ENCODE measurements at regions not wholly inside any gene's neighbourhood (a gene's known extent, or its start where the extent isn't known, plus 50 kb on each side); places are given as distances from the start of the nearest gene placed in this dataset.

DNA sequence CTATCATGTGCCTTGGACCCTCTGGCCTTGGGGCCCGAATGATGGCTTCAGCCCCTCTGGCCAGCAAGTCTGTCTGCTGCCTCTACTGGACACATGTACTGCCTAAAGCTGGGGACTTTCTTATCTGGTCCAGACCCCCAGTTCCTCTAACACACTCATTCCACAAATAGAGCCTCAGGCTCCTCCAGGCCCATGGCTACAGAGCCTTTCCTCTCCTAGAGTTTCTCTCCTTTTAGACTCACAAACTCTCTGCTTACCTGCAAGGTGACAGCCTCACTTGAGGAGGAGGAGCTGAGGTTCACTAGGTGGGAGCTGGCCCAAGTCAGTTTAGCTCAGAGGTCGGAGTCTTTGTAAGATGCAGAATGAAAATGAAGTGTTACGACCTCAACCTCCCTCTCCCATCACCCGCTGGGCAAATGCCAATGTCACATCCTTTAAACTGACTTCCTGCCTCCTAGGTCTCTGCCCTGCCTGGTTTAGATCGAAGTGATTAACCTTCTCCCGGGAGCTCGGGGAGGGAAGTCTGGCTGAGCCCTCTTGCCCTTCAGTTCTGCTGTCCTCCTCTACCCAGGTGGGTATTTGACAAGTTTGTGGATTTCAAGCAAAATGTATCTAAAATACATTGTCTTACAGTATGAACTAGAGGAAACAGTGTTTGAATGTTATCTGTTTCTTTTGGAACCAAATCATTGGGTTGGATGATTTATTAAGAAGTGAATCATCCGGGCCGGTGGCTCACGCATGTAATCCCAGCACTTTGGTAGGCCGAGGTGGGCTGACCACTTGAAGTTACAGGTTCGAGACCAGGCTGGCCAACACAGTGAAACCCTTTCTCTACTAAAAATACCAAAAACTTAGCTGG, 71.9 kb upstream of the TNS3 start:
- Histone ChIP-seq H3K27ac (no peak overlapping the region), H3K36me3 (no peaks in the 10 kb centered on the region), H3K4me1 (ENCODE audit: insufficient read depth) (peaks cover 3% of the 10 kb centered on the region), H3K27me3 (no peaks in the 10 kb centered on the region), H3K4me3 (no peak overlapping the region), H3K9me3 (no peaks in the 10 kb centered on the region)
- 62 to 69% (median 68%) methylated on average over 12 of the region's 12 CpGs for WGBS, 3 donors
- DNase-seq = no peak
- no peak for TF ChIP-seq EP300 (IDR thresholded peaks at IDR 0.05)
- TF ChIP-seq, protein P1, sequence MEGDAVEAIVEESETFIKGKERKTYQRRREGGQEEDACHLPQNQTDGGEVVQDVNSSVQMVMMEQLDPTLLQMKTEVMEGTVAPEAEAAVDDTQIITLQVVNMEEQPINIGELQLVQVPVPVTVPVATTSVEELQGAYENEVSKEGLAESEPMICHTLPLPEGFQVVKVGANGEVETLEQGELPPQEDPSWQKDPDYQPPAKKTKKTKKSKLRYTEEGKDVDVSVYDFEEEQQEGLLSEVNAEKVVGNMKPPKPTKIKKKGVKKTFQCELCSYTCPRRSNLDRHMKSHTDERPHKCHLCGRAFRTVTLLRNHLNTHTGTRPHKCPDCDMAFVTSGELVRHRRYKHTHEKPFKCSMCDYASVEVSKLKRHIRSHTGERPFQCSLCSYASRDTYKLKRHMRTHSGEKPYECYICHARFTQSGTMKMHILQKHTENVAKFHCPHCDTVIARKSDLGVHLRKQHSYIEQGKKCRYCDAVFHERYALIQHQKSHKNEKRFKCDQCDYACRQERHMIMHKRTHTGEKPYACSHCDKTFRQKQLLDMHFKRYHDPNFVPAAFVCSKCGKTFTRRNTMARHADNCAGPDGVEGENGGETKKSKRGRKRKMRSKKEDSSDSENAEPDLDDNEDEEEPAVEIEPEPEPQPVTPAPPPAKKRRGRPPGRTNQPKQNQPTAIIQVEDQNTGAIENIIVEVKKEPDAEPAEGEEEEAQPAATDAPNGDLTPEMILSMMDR (IDR thresholded peaks at IDR 0.05) = no peak
- no peak for TF ChIP-seq POLR2A (IDR thresholded peaks at IDR 0.05)
- intact Hi-C loops (cut with DNase I) = no loop called here

DNA sequence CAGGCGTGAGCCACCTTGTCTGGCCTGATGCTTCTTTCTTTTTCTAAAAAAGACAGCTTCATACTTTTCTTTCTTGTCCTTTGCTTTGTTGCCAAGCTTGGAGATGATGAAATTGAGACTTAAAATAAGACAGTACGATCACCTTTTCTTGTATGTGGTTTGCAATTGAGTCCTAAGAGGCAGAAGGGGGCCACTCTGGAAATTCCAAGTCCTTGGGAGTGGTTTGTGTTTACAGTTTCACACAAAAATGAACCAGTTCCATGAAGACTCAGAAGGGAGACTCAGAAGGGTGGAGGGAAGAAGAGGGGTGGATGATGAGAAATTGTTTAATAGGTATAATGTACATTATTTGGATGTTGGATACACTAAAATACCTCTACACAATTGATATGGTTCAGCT, 70.7 kb upstream of the TNS3 start:
- 83 to 97% (median 92%) methylated on average over 2 of the region's 2 CpGs for WGBS, 3 donors
- intact Hi-C loops (cut with DNase I) = no loop called here
- TF ChIP-seq, protein P1 (IDR thresholded peaks at IDR 0.05) = no peak
- TF ChIP-seq POLR2A (IDR thresholded peaks at IDR 0.05) = no peak
- TF ChIP-seq EP300 (IDR thresholded peaks at IDR 0.05) = no peak
- Histone ChIP-seq H3K27ac (no peak overlapping the region), H3K36me3 (no peaks in the 10 kb centered on the region), H3K4me3 (no peak overlapping the region), H3K27me3 (no peaks in the 10 kb centered on the region), H3K4me1 (ENCODE audit: insufficient read depth) (peaks cover 3% of the 10 kb centered on the region), H3K9me3 (no peaks in the 10 kb centered on the region)
- DNase-seq = no peak

DNA sequence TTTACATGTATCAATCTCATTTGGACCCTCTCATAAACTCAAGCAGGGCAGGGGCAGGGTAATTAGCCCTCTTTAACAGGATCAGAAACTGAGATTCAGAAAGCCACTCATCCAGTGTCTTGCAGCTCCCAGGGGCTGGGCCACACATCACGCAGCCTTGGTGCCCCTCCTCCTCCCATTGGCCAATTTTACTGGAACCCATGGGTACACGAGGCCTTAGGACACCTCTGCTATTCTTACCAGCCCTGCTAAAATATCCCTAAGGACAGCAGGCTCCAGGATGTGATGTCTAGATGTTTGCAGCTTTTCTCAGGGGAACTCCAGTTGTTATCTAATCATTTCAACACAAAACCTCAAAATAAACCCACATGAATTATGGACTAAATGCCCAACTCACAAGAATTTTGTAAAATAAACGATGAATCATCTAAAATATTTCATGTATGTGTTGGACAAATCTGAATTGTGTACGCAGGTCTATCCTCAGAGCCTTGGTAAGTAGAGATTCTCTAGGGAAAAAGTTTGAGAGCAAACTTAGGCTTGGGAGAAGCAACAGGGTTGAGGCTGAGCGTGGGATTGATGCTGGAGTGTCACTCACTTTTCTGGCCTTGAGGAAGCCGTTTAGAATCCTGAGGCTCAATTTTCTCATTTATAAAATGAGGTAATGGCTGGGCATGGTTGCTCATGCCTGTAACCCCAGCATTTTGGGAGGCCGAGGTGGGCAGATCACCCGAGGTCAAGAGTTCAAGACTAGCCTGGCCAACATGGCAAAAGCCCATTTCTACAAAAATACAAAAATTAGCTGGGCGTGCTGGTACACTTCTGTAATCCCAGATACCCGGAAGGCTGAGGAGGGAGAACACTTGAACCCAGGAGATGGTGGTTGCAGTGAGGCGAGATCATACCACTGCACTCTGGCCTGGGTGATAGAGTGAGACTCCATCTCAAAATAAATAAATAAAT, 69.7 kb upstream of the TNS3 start:
- H3K9me3 ChIP-seq = no peaks in the 10 kb centered on the region
- intact Hi-C loops (cut with DNase I) = no loop called here
- DNase-seq = no peak
- H3K4me1 ChIP-seq (ENCODE audit: insufficient read depth) = peaks cover 5% of the 10 kb centered on the region
- H3K27ac ChIP-seq = no peak overlapping the region
- TF ChIP-seq POLR2A (IDR thresholded peaks at IDR 0.05) (no peak), EP300 (IDR thresholded peaks at IDR 0.05) (no peak)
- TF ChIP-seq, protein P1 (IDR thresholded peaks at IDR 0.05) = no peak
- no peaks in the 10 kb centered on the region for H3K36me3 ChIP-seq
- no peak overlapping the region for H3K4me3 ChIP-seq
- 56 to 66% (median 56%) methylated on average over 11 of the region's 11 CpGs for WGBS, 3 donors
- H3K27me3 ChIP-seq = no peaks in the 10 kb centered on the region

DNA sequence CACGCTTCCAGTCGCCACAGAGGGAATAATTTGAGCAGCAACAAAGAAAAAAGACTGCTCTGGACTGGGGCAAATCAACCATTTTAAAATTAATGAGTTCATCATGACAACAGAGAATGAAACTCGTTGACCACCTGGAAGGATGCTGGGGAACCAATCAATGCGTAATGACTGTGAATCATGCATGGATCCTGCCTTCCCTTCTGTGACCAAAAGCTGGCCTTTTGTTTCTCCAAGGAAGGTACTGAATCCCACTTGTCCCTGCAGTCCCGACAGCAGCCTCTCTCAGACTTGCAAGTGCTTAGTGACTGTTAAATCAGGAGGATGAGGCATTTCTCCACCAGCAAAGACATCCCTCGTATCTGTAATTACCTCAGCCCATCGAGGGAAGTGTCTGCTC, 68.0 kb upstream of the TNS3 start:
- Histone ChIP-seq H3K4me3 (no peak overlapping the region), H3K36me3 (no peaks in the 10 kb centered on the region), H3K4me1 (ENCODE audit: insufficient read depth) (peaks cover 3% of the 10 kb centered on the region), H3K27me3 (no peaks in the 10 kb centered on the region), H3K27ac (no peak overlapping the region), H3K9me3 (no peaks in the 10 kb centered on the region)
- intact Hi-C loops (cut with DNase I) = no loop called here
- TF ChIP-seq, protein P1 (IDR thresholded peaks at IDR 0.05) = no peak
- TF ChIP-seq POLR2A (IDR thresholded peaks at IDR 0.05) (no peak), EP300 (IDR thresholded peaks at IDR 0.05) (no peak)
- WGBS, 3 donors = 92 to 95% (median 94%) methylated on average over 7 of the region's 7 CpGs
- no peak for DNase-seq
